GM12878 (cell line): ENCODE measurements at regions not wholly inside any gene's neighbourhood (a gene's known extent, or its start where the extent isn't known, plus 50 kb on each side); places are given as distances from the start of the nearest gene placed in this dataset.

ENCODE experiments used
- ATAC-seq: fragments of 200-7000 bp; cut with Tn5 transposase; 3 replicates; pipeline ENCODE4 v1.9.1; 2020; ENCODE audit warnings: mild to moderate bottlenecking, moderate library complexity
- BruUV-seq: library from RNA; stranded (reverse); fragments of 400-500 nt; replicated peaks from 2 replicates; lab custom pipeline; 2021; lab: Mats Ljungman, UMichigan
- CTCF ChIA-PET: fragments of 300-600 bp; sonication (Branson Sonifier 250); formaldehyde crosslinking; extraction: SDS; loops from one replicate; lab custom pipeline; 2021; ENCODE audit warnings: inconsistent platforms; lab: Yijun Ruan, JAX
- POLR2A ChIA-PET: fragments of 350-600 bp; formaldehyde crosslinking; extraction: SDS; loops from one replicate; lab custom pipeline; 2021; ENCODE audit warnings: inconsistent platforms; lab: Charles Lee
- RAD21 ChIA-PET: fragments of 300-600 bp; sonication (Branson Sonifier 250); formaldehyde crosslinking; loops from one replicate; lab custom pipeline; 2023; ENCODE audit warnings: antibody characterized with exemption; ENCODE audit not compliant: unreplicated experiment; lab: Charles Lee
- SMC1A ChIA-PET: fragments of 300-600 bp; sonication (Branson Sonifier 250); formaldehyde crosslinking; loops from one replicate; lab custom pipeline; 2023; ENCODE audit not compliant: unreplicated experiment, uncharacterized antibody; lab: Charles Lee
- DNase-seq: peaks from one replicate; pipeline ENCODE4 v3.0.0-alpha.2; 2011; ENCODE audit warnings: low read depth, low spot score
- FAIRE-seq: peaks from 3 replicates; lab custom pipeline; 2011; peaks lifted over from hg19 to GRCh38; lab: Jason Lieb, UNC
- H2AFZ ChIP-seq: 2 replicates; pipeline ENCODE4 v1.6.0; 2011; ENCODE audit warnings: low read depth, low read length, control low read depth; ENCODE audit not compliant: control insufficient read depth
- H3K27ac ChIP-seq: 2 replicates; pipeline ENCODE4 v1.5.1; 2011; ENCODE audit warnings: control low read depth; ENCODE audit not compliant: control insufficient read depth, insufficient read depth
- H3K27me3 ChIP-seq, 2 experiments: replicated peaks in 1 of 2; 2 replicates each; pipeline versions ENCODE4 v1.6.0 to v1.6.1; 2011; ENCODE audit warnings: low read length in 1 of 2; ENCODE audit not compliant: control insufficient read depth in 2 of 2, insufficient read depth in 2 of 2
- H3K36me3 ChIP-seq, 2 experiments: 2 replicates each; pipeline ENCODE4 v1.5.1; 2011; ENCODE audit warnings: low read length in 1 of 2; ENCODE audit not compliant: control insufficient read depth in 2 of 2, insufficient read depth in 2 of 2
- H3K4me1 ChIP-seq: 2 replicates; pipeline ENCODE4 v1.6.1; 2011; ENCODE audit warnings: mild to moderate bottlenecking, low read length, moderate library complexity, mixed read lengths; ENCODE audit not compliant: control insufficient read depth, insufficient read depth
- H3K4me2 ChIP-seq: 2 replicates; pipeline ENCODE4 v1.6.0; 2011; ENCODE audit warnings: control low read depth; ENCODE audit not compliant: control insufficient read depth, insufficient read depth
- H3K4me3 ChIP-seq: fragments of 200-600 bp; sonication (generic); 2 replicates; pipeline ENCODE4 v1.5.1; 2016
- H3K79me2 ChIP-seq: 2 replicates; pipeline ENCODE4 v1.6.0; 2011; ENCODE audit warnings: low read length; ENCODE audit not compliant: control insufficient read depth, insufficient read depth
- H3K9ac ChIP-seq: 2 replicates; pipeline ENCODE4 v1.8.0; 2011; ENCODE audit warnings: low read length, control low read depth, mixed read lengths; ENCODE audit not compliant: control insufficient read depth, insufficient read depth
- H3K9me3 ChIP-seq: replicated peaks from 3 replicates; pipeline ENCODE4 v1.5.1; 2011; ENCODE audit warnings: mild to moderate bottlenecking, low read length; ENCODE audit not compliant: control insufficient read depth, insufficient read depth
- H4K20me1 ChIP-seq: 2 replicates; pipeline ENCODE4 v1.6.0; 2011; ENCODE audit not compliant: control insufficient read depth, insufficient read depth
- CEBPB ChIP-seq, 2 experiments: fragments of 150-350 bp in 1 of 2; IDR thresholded peaks; 2 replicates each; pipeline ENCODE4 v1.6.1; 2012 to 2014; ENCODE audit warnings: low read depth in 2 of 2, low read length in 2 of 2, borderline replicate concordance in 1 of 2, inconsistent platforms in 1 of 2
- EZH2 ChIP-seq: IDR thresholded peaks from 2 replicates; pipeline ENCODE4 v1.6.1; 2012; ENCODE audit warnings: low read depth, mild to moderate bottlenecking, control low read depth, inconsistent platforms, low read length, borderline replicate concordance; ENCODE audit not compliant: control insufficient read depth
- GABPA ChIP-seq: IDR thresholded peaks from 2 replicates; pipeline ENCODE4 v1.6.1; 2014; ENCODE audit warnings: antibody characterized with exemption, low read depth, mild to moderate bottlenecking, inconsistent platforms
- LARP7 ChIP-seq: fragments of 450-650 bp; IDR thresholded peaks from 2 replicates; pipeline ENCODE4 v1.6.1; 2017; ENCODE audit warnings: mild to moderate bottlenecking
- MTA3 ChIP-seq: IDR thresholded peaks from 2 replicates; pipeline ENCODE4 v1.6.1; 2012; ENCODE audit warnings: low read length, inconsistent platforms, borderline replicate concordance
- PML ChIP-seq: IDR thresholded peaks from 2 replicates; pipeline ENCODE4 v1.6.1; 2012; ENCODE audit warnings: low read length, inconsistent platforms
- POLR2AphosphoS2 ChIP-seq: IDR thresholded peaks from 2 replicates; pipeline ENCODE4 v1.6.1; 2011; ENCODE audit warnings: low read depth, mild to moderate bottlenecking, low read length, improper control_type of control experiment, moderate library complexity
- POLR2AphosphoS5 ChIP-seq: IDR thresholded peaks from 2 replicates; pipeline ENCODE4 v1.6.1; 2011; ENCODE audit warnings: mild to moderate bottlenecking, low read length, inconsistent platforms
- SMARCA5 ChIP-seq: fragments of 450-650 bp; IDR thresholded peaks from 2 replicates; pipeline ENCODE4 v1.6.1; 2017; ENCODE audit warnings: mild to moderate bottlenecking
- TARDBP ChIP-seq: IDR thresholded peaks from 2 replicates; pipeline ENCODE4 v1.6.1; 2016; ENCODE audit warnings: borderline replicate concordance
- YBX1 ChIP-seq: fragments of 450-650 bp; IDR thresholded peaks from 2 replicates; pipeline ENCODE4 v1.6.1; 2016; ENCODE audit warnings: antibody characterized with exemption
- ZNF24 ChIP-seq: fragments of 450-650 bp; IDR thresholded peaks from 2 replicates; pipeline ENCODE4 v1.6.1; 2017; ENCODE audit warnings: antibody characterized with exemption, mild to moderate bottlenecking
- WGBS: methylation state at CpG from one replicate; pipeline ENCODE4 v1.1.6; 2016; ENCODE audit warnings: low lambda C conversion rate; ENCODE audit not compliant: insufficient replicate concordance, insufficient coverage; ENCODE audit errors: missing lambda C conversion rate; 5-methylcytosine and 5-hydroxymethylcytosine counted together
- in situ Hi-C: fragments of 300-500 bp; cut with MboI; formaldehyde crosslinking; loops from 9 replicates; pipeline ENCODE4 v1.14.3; 2018; ENCODE audit warnings: mixed read lengths
- intact Hi-C: fragments of 100-400 bp; cut with micrococcal nuclease; formaldehyde crosslinking; loops from one replicate; pipeline ENCODE4 v1.14.2; 2022; ENCODE audit not compliant: unreplicated experiment
- TF ChIP-seq, protein P1 (sequence below): fragments of 450-650 bp; IDR thresholded peaks from 2 replicates; pipeline ENCODE4 v1.6.1; 2017; ENCODE audit warnings: borderline replicate concordance
- TF ChIP-seq, protein P2 (sequence below): fragments of 450-650 bp; formaldehyde crosslinking; IDR thresholded peaks from 2 replicates; pipeline ENCODE4 v1.4.0; 2020; ENCODE audit warnings: mild to moderate bottlenecking, moderate library complexity

DNA sequence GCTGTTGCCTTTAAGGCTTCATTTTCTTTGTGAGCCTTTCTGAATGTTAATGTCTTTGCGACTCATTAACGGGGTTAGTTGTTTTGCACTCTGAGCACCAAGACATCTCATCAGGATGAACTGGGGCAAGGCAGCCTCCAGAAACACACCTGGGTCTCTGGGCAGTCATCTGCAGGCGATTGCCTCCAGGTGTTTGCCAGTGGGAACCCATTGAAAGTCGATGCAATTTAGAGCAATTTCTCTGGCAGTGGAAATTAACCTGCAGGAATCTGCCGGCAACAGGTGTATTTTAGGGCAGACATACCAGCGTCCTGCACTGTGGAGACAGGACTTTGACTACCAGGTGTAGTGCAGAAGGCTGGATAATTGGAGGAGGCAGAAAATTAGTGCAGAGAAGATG, 661.0 kb upstream of the PTBP2 start:
- ChIA-PET CTCF (no interaction called here), RAD21 (no interaction called here), SMC1A (no interaction called here), POLR2A (no interaction called here)
- DNase-seq (no peak), FAIRE-seq (no peak), ATAC-seq (no peak)
- Histone ChIP-seq H3K9me3 (no peaks in the 10 kb centered on the region), H3K4me2 (no peak overlapping the region), H3K27me3 (no peaks in the 10 kb centered on the region), H3K79me2 (no peaks in the 10 kb centered on the region), H3K4me3 (no peak overlapping the region), H3K27ac (no peak overlapping the region), H3K9ac (no peak overlapping the region), H2AFZ (no peak overlapping the region), H3K4me1 (no peaks in the 10 kb centered on the region), H3K36me3 (no peaks in the 10 kb centered on the region), H4K20me1 (no peaks in the 10 kb centered on the region)
- TF ChIP-seq ZNF24 = no peak
- TF ChIP-seq, protein P1, sequence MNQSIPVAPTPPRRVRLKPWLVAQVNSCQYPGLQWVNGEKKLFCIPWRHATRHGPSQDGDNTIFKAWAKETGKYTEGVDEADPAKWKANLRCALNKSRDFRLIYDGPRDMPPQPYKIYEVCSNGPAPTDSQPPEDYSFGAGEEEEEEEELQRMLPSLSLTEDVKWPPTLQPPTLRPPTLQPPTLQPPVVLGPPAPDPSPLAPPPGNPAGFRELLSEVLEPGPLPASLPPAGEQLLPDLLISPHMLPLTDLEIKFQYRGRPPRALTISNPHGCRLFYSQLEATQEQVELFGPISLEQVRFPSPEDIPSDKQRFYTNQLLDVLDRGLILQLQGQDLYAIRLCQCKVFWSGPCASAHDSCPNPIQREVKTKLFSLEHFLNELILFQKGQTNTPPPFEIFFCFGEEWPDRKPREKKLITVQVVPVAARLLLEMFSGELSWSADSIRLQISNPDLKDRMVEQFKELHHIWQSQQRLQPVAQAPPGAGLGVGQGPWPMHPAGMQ = no peak
- TF ChIP-seq GABPA = no peak
- no peak for TF ChIP-seq MTA3
- TF ChIP-seq SMARCA5 = no peak
- no peak for TF ChIP-seq PML
- TF ChIP-seq POLR2AphosphoS5 = no peak
- in situ Hi-C loops = no loop called here
- BruUV-seq = no TSS peak
- intact Hi-C loops = no loop called here
- WGBS = 40% methylated on average over 6 of the region's 6 CpGs

- SMC1A ChIA-PET = no interaction called here
- intact Hi-C loops (no loop called here), in situ Hi-C loops (no loop called here)
- H3K4me3 ChIP-seq = no peak overlapping the region
- H3K4me1 ChIP-seq = no peaks in the 10 kb centered on the region
- no peaks in the 10 kb centered on the region for H3K36me3 ChIP-seq
- no peaks in the 10 kb centered on the region for H4K20me1 ChIP-seq
- no peak overlapping the region for H3K27ac ChIP-seq
- RAD21 ChIA-PET = no interaction called here
- ATAC-seq (no peak), FAIRE-seq (no peak), DNase-seq (no peak)
- no peaks in the 10 kb centered on the region for H3K9me3 ChIP-seq
- no peak overlapping the region for H2AFZ ChIP-seq
- H3K9ac ChIP-seq = no peak overlapping the region
- CTCF ChIA-PET = no interaction called here
- no peaks in the 10 kb centered on the region for H3K79me2 ChIP-seq
- BruUV-seq = no TSS peak
- no peaks in the 10 kb centered on the region for H3K27me3 ChIP-seq
- 60% methylated on average over 3 of the region's 3 CpGs for WGBS
- POLR2A ChIA-PET = no interaction called here
- no peak overlapping the region for H3K4me2 ChIP-seq
- TF ChIP-seq, protein P2, sequence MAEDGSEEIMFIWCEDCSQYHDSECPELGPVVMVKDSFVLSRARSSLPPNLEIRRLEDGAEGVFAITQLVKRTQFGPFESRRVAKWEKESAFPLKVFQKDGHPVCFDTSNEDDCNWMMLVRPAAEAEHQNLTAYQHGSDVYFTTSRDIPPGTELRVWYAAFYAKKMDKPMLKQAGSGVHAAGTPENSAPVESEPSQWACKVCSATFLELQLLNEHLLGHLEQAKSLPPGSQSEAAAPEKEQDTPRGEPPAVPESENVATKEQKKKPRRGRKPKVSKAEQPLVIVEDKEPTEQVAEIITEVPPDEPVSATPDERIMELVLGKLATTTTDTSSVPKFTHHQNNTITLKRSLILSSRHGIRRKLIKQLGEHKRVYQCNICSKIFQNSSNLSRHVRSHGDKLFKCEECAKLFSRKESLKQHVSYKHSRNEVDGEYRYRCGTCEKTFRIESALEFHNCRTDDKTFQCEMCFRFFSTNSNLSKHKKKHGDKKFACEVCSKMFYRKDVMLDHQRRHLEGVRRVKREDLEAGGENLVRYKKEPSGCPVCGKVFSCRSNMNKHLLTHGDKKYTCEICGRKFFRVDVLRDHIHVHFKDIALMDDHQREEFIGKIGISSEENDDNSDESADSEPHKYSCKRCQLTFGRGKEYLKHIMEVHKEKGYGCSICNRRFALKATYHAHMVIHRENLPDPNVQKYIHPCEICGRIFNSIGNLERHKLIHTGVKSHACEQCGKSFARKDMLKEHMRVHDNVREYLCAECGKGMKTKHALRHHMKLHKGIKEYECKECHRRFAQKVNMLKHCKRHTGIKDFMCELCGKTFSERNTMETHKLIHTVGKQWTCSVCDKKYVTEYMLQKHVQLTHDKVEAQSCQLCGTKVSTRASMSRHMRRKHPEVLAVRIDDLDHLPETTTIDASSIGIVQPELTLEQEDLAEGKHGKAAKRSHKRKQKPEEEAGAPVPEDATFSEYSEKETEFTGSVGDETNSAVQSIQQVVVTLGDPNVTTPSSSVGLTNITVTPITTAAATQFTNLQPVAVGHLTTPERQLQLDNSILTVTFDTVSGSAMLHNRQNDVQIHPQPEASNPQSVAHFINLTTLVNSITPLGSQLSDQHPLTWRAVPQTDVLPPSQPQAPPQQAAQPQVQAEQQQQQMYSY (CRISPR knock-in tag) = no peak
- TF ChIP-seq LARP7 = no peak
- no peak for TF ChIP-seq CEBPB (IDR thresholded peaks at IDR 0.05; ENCODE audit: borderline replicate concordance in 1 of 2, low read depth in 2 of 2, low read length in 2 of 2)
- TF ChIP-seq EZH2 = no peak
- TF ChIP-seq POLR2AphosphoS2 = no peak
- no peak for TF ChIP-seq YBX1
- no peak for TF ChIP-seq TARDBP
These were observed 649.6 kb upstream of the PTBP2 start for GRCh38 chr1:96072021-96072420.
